ENCODE measurements at regions not wholly inside any gene's neighbourhood (a gene's known extent, or its start where the extent isn't known, plus 50 kb on each side); places are given as distances from the start of the nearest gene placed in this dataset.

GRCh38 chr10:121417298-121417697, 180.9 kb downstream of the FGFR2 start:
- DNase-seq, result no peak

DNA sequence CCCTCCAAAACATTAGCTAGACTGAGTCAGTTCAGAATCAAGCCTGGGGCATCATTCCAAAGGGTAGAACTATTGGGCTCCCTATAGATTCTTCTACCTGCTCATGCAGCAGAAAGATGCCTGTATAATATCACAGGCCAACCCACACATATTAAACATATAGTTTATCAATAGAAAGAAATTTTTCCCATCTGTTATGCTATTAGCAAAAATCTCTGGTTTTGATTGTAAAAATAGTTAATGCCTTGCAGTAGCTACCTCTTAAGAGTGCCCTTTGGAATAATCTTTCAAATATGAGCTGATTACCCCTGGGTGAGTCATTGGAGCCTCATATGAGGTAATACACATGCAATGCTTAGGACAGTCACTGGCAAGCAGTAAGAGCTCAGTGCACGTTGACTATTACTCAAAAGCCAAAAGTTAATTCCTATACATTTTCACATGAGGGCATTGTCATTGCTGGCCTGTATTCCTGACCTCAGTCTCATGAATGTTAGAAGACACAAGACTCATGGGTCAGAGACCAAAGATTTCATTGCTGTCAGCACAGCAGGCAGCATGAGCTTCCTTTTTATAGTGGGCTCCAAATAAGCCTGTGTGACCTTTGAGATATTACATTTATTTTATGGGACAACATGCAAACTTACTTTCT, 180.0 kb downstream of the FGFR2 start:
- peak in 1 of 3 donors; percentile 0 for DNase-seq

- no peak for DNase-seq
Measured at GRCh38 chr10:121420006-121420405, 178.2 kb downstream of the FGFR2 start.

DNA sequence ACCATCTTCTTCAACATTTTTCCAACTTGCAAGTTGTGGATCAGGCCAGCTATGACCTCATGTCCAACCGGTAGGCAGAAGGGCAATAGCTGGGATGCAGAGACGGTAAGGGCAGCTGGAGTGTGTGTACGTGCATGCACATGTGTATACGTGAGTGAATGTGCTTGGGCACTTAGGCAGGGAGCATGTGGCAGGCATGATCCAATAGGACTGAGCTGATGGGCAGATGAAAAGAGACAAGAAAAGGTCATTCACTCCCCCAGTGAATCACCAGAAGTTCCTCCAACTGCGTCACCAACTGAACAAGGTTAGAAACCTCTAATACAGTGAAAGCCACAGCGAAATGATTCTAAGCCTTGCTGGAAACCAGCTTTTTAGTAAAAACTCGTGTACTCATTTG, 176.1 kb downstream of the FGFR2 start:
- DNase-seq, result no peak

GRCh38 chr10:121425623-121426022, 172.6 kb downstream of the FGFR2 start:
- DNase-seq, result no peak

DNA sequence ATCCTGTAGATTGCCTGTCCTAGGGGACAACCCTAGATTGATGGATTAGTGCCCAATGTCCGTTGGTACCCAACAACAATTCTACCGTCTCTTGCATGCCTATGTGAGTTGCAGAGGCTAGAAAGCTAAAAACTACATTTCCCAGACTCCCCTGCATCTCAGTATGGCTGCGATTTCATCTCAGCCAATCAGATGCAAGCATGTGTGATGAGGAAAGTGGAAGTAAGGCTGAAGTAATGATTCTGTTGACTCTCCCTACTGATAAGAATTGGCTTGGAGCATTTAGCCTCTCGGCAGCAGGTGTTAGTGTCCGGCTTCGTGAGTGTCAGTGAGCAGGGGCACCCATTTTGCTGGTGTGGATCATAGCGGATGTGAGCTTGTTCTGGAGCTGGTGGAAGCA, 171.9 kb downstream of the FGFR2 start:
- no peak for DNase-seq

Data from muscle of back (tissue), 3 donors.